Osteoblast (primary cell): ENCODE measurements at regions not wholly inside any gene's neighbourhood (a gene's known extent, or its start where the extent isn't known, plus 50 kb on each side); places are given as distances from the start of the nearest gene placed in this dataset.

Experiments used
- DNase-seq: peaks from one replicate; pipeline ENCODE4 v3.0.0; 2011; ENCODE audit warnings: low spot score, mixed read lengths; ENCODE audit not compliant: insufficient read length; ENCODE audit errors: missing footprints
- H2AFZ ChIP-seq: 2 replicates; pipeline ENCODE4 v1.6.0; 2011; ENCODE audit warnings: mild to moderate bottlenecking, low read length
- H3K27ac ChIP-seq: 2 replicates; pipeline ENCODE4 v1.5.1; 2011; ENCODE audit warnings: mild to moderate bottlenecking, low read depth, low read length, moderate library complexity
- H3K27me3 ChIP-seq: 2 replicates; pipeline ENCODE4 v1.6.0; 2012; ENCODE audit warnings: mild to moderate bottlenecking, control low read depth, inconsistent platforms, low read length, moderate library complexity; ENCODE audit not compliant: insufficient read depth
- H3K36me3 ChIP-seq: 2 replicates; pipeline ENCODE4 v1.5.1; 2011; ENCODE audit warnings: mild to moderate bottlenecking, low read length, control low read depth, moderate library complexity; ENCODE audit not compliant: insufficient read depth
- H3K4me1 ChIP-seq: 2 replicates; pipeline ENCODE4 v1.5.1; 2011; ENCODE audit warnings: mild to moderate bottlenecking, low read length, control low read depth, moderate library complexity; ENCODE audit not compliant: insufficient read depth
- H3K4me2 ChIP-seq: 2 replicates; pipeline ENCODE4 v1.6.0; 2011; ENCODE audit warnings: mild to moderate bottlenecking, low read length; ENCODE audit not compliant: insufficient read depth
- H3K4me3 ChIP-seq: fragments of 200-600 bp; sonication (generic); 3 replicates; pipeline ENCODE4 v1.5.1; 2012; ENCODE audit warnings: mild to moderate bottlenecking, low read length, inconsistent platforms; ENCODE audit not compliant: insufficient read depth
- H3K79me2 ChIP-seq: 2 replicates; pipeline ENCODE4 v1.6.0; 2012; ENCODE audit warnings: mild to moderate bottlenecking, low read length, control low read depth, inconsistent platforms; ENCODE audit not compliant: insufficient read depth
- H3K9me3 ChIP-seq: 2 replicates; pipeline ENCODE4 v1.5.1; 2011; ENCODE audit warnings: low read depth, low read length, control low read depth
- H4K20me1 ChIP-seq: 2 replicates; pipeline ENCODE4 v1.6.0; 2012; ENCODE audit warnings: mild to moderate bottlenecking, low read length, control low read depth; ENCODE audit not compliant: insufficient read depth
- CTCF ChIP-seq: IDR thresholded peaks from 2 replicates; pipeline ENCODE4 v1.5.1; 2011; ENCODE audit warnings: mild to moderate bottlenecking, low read depth, low read length, moderate library complexity; ENCODE audit errors: extremely low read depth

DNA sequence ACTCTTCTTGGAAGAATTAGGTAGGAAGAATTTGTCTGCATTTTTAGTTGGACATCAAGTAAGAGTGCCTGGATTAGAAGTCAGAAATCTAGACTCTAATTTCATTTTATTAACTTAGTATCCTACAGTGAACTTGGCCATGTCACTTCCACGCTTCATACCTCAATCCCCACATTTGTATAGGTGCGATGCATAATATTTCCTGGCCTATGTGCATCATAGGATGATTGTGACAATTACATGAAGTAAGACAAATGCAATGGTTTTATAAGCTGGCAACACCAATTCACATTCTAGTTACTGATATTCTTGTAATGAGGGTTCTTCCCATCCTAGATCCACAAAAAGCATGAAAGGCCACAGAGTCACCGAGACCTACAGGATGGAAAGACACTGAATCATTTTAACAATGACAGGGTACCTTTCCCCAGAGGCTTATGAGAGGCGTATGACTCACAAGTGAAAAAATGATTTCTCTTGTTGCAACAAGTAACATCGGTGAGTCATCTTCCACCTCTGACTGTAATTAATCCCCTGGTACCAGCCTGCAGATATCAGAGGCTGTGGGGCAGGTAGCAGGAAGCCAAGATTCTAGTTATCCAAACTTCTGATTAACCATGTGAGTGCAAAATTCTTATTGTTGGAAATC is 56.0 kb upstream of the OR5AK2 start:
- Histone ChIP-seq H3K4me3 (no peak overlapping the region), H4K20me1 (no peaks in the 10 kb centered on the region), H3K9me3 (no peaks in the 10 kb centered on the region), H3K27ac (no peak overlapping the region), H3K4me1 (no peaks in the 10 kb centered on the region), H3K4me2 (no peak overlapping the region), H3K79me2 (no peaks in the 10 kb centered on the region), H3K27me3 (no peaks in the 10 kb centered on the region), H3K36me3 (no peaks in the 10 kb centered on the region), H2AFZ (no peak overlapping the region)
- TF ChIP-seq CTCF = no peak
- no peak for DNase-seq

DNA sequence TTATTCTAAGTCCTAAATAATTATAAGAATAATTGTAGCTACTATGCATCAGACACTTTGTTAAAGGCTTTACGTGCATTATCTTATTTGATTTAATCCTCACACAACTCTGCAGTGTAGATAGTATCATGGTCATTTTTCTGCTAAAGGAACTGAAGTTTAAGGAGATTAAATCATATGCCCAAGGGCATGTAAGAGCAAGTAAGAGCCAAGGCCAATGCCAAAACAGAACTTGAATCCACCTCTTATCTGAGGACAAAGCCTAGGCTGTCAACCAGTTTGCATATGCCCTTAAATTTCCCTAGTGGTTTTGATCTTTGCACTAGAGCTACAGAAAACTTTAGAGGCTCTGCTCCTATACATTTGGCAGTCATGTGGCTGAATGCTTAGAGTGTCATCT is 65.6 kb upstream of the OR5AK2 start:
- Histone ChIP-seq H3K4me3 (no peak overlapping the region), H3K27me3 (no peaks in the 10 kb centered on the region), H3K9me3 (no peaks in the 10 kb centered on the region), H2AFZ (no peak overlapping the region), H3K4me2 (no peak overlapping the region), H3K79me2 (no peaks in the 10 kb centered on the region), H3K36me3 (no peaks in the 10 kb centered on the region), H3K27ac (no peak overlapping the region), H3K4me1 (no peaks in the 10 kb centered on the region), H4K20me1 (no peaks in the 10 kb centered on the region)
- no peak for TF ChIP-seq CTCF
- DNase-seq = no peak

DNA sequence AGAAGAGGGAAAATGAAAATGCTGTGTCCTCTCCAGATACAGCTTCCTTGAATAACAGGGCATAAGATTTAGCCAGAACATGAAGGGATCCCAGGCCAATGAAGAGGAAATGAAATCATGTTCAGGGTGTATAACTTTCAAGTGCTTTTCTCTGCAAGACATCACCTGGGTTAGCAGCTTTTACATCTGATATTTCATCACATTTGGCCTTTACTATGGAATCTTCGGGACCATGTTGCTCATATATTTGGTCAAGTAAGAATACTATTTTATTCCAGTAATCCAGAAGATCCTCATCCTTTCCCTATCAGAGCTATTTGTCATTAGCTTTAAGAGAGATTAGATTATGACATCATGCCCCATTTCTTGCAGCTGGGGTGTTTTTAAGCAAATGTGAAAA is 66.3 kb upstream of the OR5AK2 start:
- H3K36me3 ChIP-seq = no peaks in the 10 kb centered on the region
- no peak overlapping the region for H3K4me3 ChIP-seq
- no peak for TF ChIP-seq CTCF
- H3K9me3 ChIP-seq = no peaks in the 10 kb centered on the region
- H3K27me3 ChIP-seq = no peaks in the 10 kb centered on the region
- H2AFZ ChIP-seq = no peak overlapping the region
- H3K4me1 ChIP-seq = no peaks in the 10 kb centered on the region
- H3K27ac ChIP-seq = no peak overlapping the region
- no peaks in the 10 kb centered on the region for H3K79me2 ChIP-seq
- no peak overlapping the region for H3K4me2 ChIP-seq
- H4K20me1 ChIP-seq = no peaks in the 10 kb centered on the region
- DNase-seq = no peak

DNA sequence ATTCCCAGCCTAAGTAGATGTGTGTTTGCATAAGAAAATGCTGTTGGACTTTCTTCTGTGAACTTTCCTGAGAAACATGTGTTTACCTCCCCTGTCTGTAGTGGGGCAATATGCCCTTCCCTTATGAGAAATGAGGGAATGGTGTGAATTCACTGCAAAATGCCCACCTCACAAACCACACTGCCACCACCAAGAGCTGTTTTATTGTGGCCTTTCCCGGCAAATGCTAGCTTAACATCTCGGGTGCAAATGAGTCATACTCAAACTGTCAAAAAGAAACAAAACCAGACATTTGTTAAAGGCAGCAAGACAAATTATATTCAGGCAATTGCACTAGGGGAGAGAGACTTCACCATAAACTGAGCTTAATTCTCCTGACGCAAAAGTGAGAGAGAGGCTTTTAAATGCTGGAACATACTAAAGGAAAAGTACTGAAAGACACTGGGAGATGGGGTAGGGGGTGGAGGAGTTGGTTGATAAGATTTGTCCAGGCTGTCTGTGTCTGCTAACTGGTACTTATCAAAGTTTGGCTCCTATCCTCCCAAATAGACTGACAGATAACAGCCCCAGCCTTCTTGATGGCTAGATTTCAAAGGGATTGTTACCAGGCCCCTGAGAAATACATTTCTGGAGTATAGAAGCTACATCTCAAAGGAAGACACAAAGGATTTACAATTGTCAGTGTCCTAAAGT is 70.9 kb upstream of the OR5AK2 start:
- H3K4me3 ChIP-seq = no peak overlapping the region
- DNase-seq = no peak
- no peak overlapping the region for H3K27ac ChIP-seq
- no peaks in the 10 kb centered on the region for H3K36me3 ChIP-seq
- TF ChIP-seq CTCF = no peak
- no peak overlapping the region for H2AFZ ChIP-seq
- no peaks in the 10 kb centered on the region for H4K20me1 ChIP-seq
- no peaks in the 10 kb centered on the region for H3K9me3 ChIP-seq
- H3K4me1 ChIP-seq = no peaks in the 10 kb centered on the region
- H3K27me3 ChIP-seq = no peaks in the 10 kb centered on the region
- H3K4me2 ChIP-seq = no peak overlapping the region
- no peaks in the 10 kb centered on the region for H3K79me2 ChIP-seq
